Prostate gland (tissue), 2 donors: ENCODE measurements at regions not wholly inside any gene's neighbourhood (a gene's known extent, or its start where the extent isn't known, plus 50 kb on each side); places are given as distances from the start of the nearest gene placed in this dataset.

Experiments used
- POLR2A ChIP-seq: fragments of 450-650 bp; IDR thresholded peaks from one replicate; pipeline ENCODE4 v1.6.1; 2016; ENCODE audit warnings: antibody characterized with exemption, mild to moderate bottlenecking
- POLR2AphosphoS5 ChIP-seq: sonication (generic); formaldehyde crosslinking; IDR thresholded peaks from one replicate; pipeline ENCODE4 v1.6.1; 2017; ENCODE audit warnings: antibody characterized with exemption
- TF ChIP-seq, protein P1 (sequence below), 4 experiments: fragments of 200-600 bp in 2 of 4; fragments of 450-650 bp in 2 of 4; sonication (generic) in 2 of 4; IDR thresholded peaks; 1 replicate in 3 of 4; 2 replicates in 1 of 4; pipeline ENCODE4 v1.5.1; 2016 to 2019; ENCODE audit warnings: antibody characterized with exemption in 4 of 4, mild to moderate bottlenecking in 2 of 4, moderate library complexity in 2 of 4

GRCh38 chr10:46223064-46223480 is 63.7 kb upstream of the ANTXRL start:
- TF ChIP-seq POLR2A (no peak), POLR2AphosphoS5 (no peak)
- TF ChIP-seq, protein P1, sequence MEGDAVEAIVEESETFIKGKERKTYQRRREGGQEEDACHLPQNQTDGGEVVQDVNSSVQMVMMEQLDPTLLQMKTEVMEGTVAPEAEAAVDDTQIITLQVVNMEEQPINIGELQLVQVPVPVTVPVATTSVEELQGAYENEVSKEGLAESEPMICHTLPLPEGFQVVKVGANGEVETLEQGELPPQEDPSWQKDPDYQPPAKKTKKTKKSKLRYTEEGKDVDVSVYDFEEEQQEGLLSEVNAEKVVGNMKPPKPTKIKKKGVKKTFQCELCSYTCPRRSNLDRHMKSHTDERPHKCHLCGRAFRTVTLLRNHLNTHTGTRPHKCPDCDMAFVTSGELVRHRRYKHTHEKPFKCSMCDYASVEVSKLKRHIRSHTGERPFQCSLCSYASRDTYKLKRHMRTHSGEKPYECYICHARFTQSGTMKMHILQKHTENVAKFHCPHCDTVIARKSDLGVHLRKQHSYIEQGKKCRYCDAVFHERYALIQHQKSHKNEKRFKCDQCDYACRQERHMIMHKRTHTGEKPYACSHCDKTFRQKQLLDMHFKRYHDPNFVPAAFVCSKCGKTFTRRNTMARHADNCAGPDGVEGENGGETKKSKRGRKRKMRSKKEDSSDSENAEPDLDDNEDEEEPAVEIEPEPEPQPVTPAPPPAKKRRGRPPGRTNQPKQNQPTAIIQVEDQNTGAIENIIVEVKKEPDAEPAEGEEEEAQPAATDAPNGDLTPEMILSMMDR (IDR thresholded peaks at IDR 0.05), result no peak
